Mucosa of descending colon (tissue), 3 donors: ENCODE measurements at regions not wholly inside any gene's neighbourhood (a gene's known extent, or its start where the extent isn't known, plus 50 kb on each side); places are given as distances from the start of the nearest gene placed in this dataset.

ENCODE experiments used
- ATAC-seq: fragments of 200-7000 bp; cut with Tn5 transposase; one replicate; pipeline ENCODE4 v1.9.1; 2020; ENCODE audit warnings: mild to moderate bottlenecking, moderate library complexity
- DNase-seq, 3 donors: peaks; one replicate each; pipeline ENCODE4 v3.0.0-alpha.2; 2020
- H3K36me3 ChIP-seq: fragments of 200-600 bp; one replicate; pipeline ENCODE4 v1.8.0; 2021; ENCODE audit warnings: low read depth, mild to moderate bottlenecking
- H3K4me1 ChIP-seq: fragments of 200-600 bp; one replicate; pipeline ENCODE4 v1.8.0; 2021; ENCODE audit warnings: low read depth, mild to moderate bottlenecking
- H3K4me3 ChIP-seq: fragments of 200-600 bp; one replicate; pipeline ENCODE4 v1.8.0; 2021; ENCODE audit warnings: mild to moderate bottlenecking
- H3K9me3 ChIP-seq: fragments of 200-600 bp; one replicate; pipeline ENCODE4 v1.8.0; 2021; ENCODE audit warnings: mild to moderate bottlenecking
- CTCF ChIP-seq: fragments of 200-600 bp; IDR thresholded peaks from one replicate; pipeline ENCODE4 v1.8.0; 2022; ENCODE audit warnings: antibody characterized with exemption, mild to moderate bottlenecking
- intact Hi-C, 2 donors: fragments of 100-400 bp; cut with DNase I in 1 of 2; cut with micrococcal nuclease in 1 of 2; formaldehyde crosslinking; loops; one replicate each; pipeline versions ENCODE4 v1.11.0 to v1.11.1; 2022; cut with DNase I, micrococcal nuclease
- donor health status: DM: no; HTN: no; CAD: no; lungs with moderate emphysema.
- donor health status: DM: no; HTN: no; CAD: no.
- donor health status: DM: no; HTN: yes; CAD: no.

GRCh38 chr7:38002689-38003088 lies 82.2 kb downstream of the EPDR1 start:
- H3K4me1 ChIP-seq, result no peaks in the 10 kb centered on the region
- intact Hi-C loops, result no loop called here
- DNase-seq, result no peak
- no peaks in the 10 kb centered on the region for H3K9me3 ChIP-seq
- no peak overlapping the region for H3K4me3 ChIP-seq
- ATAC-seq, result no peak
- TF ChIP-seq CTCF, result no peak
- H3K36me3 ChIP-seq, result no peaks in the 10 kb centered on the region

DNA sequence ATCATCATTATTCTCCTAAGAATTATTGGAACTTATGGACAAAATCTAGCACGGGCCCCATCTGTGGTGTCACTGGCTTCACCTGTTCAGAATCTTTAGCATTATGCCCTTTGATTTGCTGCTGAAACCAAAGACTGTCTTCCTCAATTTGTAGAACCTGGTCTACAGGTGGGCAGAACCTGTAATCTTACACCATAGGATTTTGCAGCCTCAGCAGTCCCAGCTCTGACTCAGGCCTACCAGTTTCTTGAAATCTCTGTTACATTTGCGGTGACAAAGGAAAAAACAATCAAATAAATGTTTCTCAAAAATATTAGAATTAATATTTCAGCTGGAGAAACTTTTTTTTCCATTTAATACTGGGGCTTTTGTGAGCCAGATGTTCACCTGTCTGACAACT lies 86.1 kb downstream of the EPDR1 start:
- no peaks in the 10 kb centered on the region for H3K4me1 ChIP-seq
- no peaks in the 10 kb centered on the region for H3K36me3 ChIP-seq
- DNase-seq (no peak), ATAC-seq (no peak)
- H3K9me3 ChIP-seq, result peaks cover 3% of the 10 kb centered on the region
- TF ChIP-seq CTCF, result no peak
- intact Hi-C loops, result no loop called here
- no peak overlapping the region for H3K4me3 ChIP-seq

- intact Hi-C loops, result no loop called here
- Histone ChIP-seq H3K9me3 (peaks cover 3% of the 10 kb centered on the region), H3K4me3 (no peak overlapping the region), H3K4me1 (no peaks in the 10 kb centered on the region), H3K36me3 (no peaks in the 10 kb centered on the region)
- no peak for TF ChIP-seq CTCF
- DNase-seq (no peak), ATAC-seq (no peak)
Measured at GRCh38 chr7:38007096-38007495, 86.7 kb downstream of the EPDR1 start.

GRCh38 chr7:38013246-38013645 lies 92.8 kb downstream of the EPDR1 start:
- TF ChIP-seq CTCF, result no peak
- intact Hi-C loops, result no loop called here
- Histone ChIP-seq H3K36me3 (no peaks in the 10 kb centered on the region), H3K9me3 (peaks cover 3% of the 10 kb centered on the region), H3K4me3 (no peak overlapping the region), H3K4me1 (no peaks in the 10 kb centered on the region)
- DNase-seq, result no peak
- no peak for ATAC-seq

DNA sequence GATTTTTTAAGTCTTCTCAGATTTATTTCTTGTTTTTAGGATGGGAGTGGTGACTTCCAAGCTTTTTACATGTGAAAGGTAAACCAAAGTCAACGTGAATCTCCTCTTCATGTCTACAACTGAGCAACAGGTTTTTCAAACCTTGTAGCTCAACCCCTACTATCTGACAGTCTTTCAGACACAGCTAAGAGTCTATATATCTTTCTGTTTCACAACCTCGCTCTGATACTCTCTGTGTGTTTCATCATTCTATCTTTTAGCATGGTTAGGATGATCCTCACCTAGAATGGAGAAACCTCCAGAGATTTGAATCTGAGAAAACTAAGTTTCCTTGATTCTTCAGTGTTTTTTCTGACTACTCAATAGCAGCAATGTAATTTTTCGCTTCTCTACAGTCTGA lies 96.1 kb downstream of the EPDR1 start:
- Histone ChIP-seq H3K36me3 (no peaks in the 10 kb centered on the region), H3K4me3 (no peak overlapping the region), H3K9me3 (no peaks in the 10 kb centered on the region), H3K4me1 (no peaks in the 10 kb centered on the region)
- DNase-seq, result no peak
- intact Hi-C loops, result no loop called here
- no peak for ATAC-seq
- TF ChIP-seq CTCF, result no peak

DNA sequence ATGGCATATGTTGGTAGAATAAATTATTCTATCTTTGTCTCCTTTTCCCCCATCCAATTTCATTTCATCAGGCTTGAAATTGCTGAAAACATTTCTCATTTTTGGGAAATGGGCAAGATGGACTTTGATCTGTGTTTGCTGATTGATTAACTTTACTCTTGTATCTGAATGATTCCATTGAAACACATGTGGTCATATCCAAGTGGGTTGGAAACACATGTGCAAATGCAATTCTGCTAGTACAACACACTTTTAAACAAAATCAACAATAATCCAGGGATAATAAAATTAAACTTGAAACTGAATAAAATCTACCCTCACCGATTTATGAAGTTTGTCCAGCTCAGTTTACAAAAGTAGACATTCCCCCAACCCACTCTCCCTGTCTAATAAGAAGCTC lies 96.9 kb downstream of the EPDR1 start:
- Histone ChIP-seq H3K4me1 (no peaks in the 10 kb centered on the region), H3K36me3 (no peaks in the 10 kb centered on the region), H3K4me3 (no peak overlapping the region), H3K9me3 (no peaks in the 10 kb centered on the region)
- DNase-seq (no peak), ATAC-seq (no peak)
- TF ChIP-seq CTCF, result no peak
- intact Hi-C loops, result no loop called here
